ENCODE measurements at regions not wholly inside any gene's neighbourhood (a gene's known extent, or its start where the extent isn't known, plus 50 kb on each side); places are given as distances from the start of the nearest gene placed in this dataset.

GRCh38 chr2:186281726-186282125 lies 204.3 kb upstream of the ZC3H15 start:
- no peak for TF ChIP-seq CTCF (conservative IDR thresholded peaks at IDR 0.05)
- H3K27ac ChIP-seq: no peak overlapping the region

GRCh38 chr2:186294248-186294888 lies 191.7 kb upstream of the ZC3H15 start:
- TF ChIP-seq CTCF (conservative IDR thresholded peaks at IDR 0.05): no peak
- no peak overlapping the region for H3K27ac ChIP-seq

GRCh38 chr2:186299610-186300009 lies 186.4 kb upstream of the ZC3H15 start:
- no peak overlapping the region for H3K27ac ChIP-seq
- TF ChIP-seq CTCF (conservative IDR thresholded peaks at IDR 0.05): no peak

GRCh38 chr2:186302263-186302662 lies 183.8 kb upstream of the ZC3H15 start:
- H3K27ac ChIP-seq: no peak overlapping the region
- no peak for TF ChIP-seq CTCF (conservative IDR thresholded peaks at IDR 0.05)

- TF ChIP-seq CTCF (conservative IDR thresholded peaks at IDR 0.05): no peak
- no peak overlapping the region for H3K27ac ChIP-seq
Observed at GRCh38 chr2:186303091-186303490, 183.0 kb upstream of the ZC3H15 start.

GRCh38 chr2:186304064-186304463 lies 182.0 kb upstream of the ZC3H15 start:
- no peak for TF ChIP-seq CTCF (conservative IDR thresholded peaks at IDR 0.05)
- no peak overlapping the region for H3K27ac ChIP-seq

- no peak for TF ChIP-seq CTCF (conservative IDR thresholded peaks at IDR 0.05)
Observed at GRCh38 chr2:186306754-186307153, 179.3 kb upstream of the ZC3H15 start.

More at GRCh38 chr2:186306754-186307153, 179.3 kb upstream of the ZC3H15 start:
- H3K27ac ChIP-seq: no peak overlapping the region

Data from VCaP (cell line).